C1 segment of cervical spinal cord (tissue), 14 donors: ENCODE measurements at regions not wholly inside any gene's neighbourhood (a gene's known extent, or its start where the extent isn't known, plus 50 kb on each side); places are given as distances from the start of the nearest gene placed in this dataset.
A peak's percentile ranks its signal among the peaks of the same experiment; 100 is the strongest.

Experiments used
- DNase-seq, 14 donors: peaks; one replicate each; lab custom pipeline; 2025; lab: John Stamatoyannopoulos, UW

GRCh38 chr2:58918141-58918540 lies 677.0 kb upstream of the FANCL start:
- DNase-seq, result no peak

GRCh38 chr2:58917596-58917995 lies 676.5 kb upstream of the FANCL start:
- DNase-seq, result no peak

GRCh38 chr2:58916063-58916462 lies 674.9 kb upstream of the FANCL start:
- DNase-seq, result no peak

GRCh38 chr2:58914733-58915505 lies 673.8 kb upstream of the FANCL start:
- no peak for DNase-seq

- DNase-seq, result no peak
Observed at GRCh38 chr2:58913082-58913726, 672.1 kb upstream of the FANCL start.

- DNase-seq, result no peak
Observed at GRCh38 chr2:58911877-58912276, 670.8 kb upstream of the FANCL start.

GRCh38 chr2:58908501-58909154 lies 667.5 kb upstream of the FANCL start:
- DNase-seq, result no peak

- no peak for DNase-seq
Observed at GRCh38 chr2:58907644-58908043, 666.5 kb upstream of the FANCL start.

- no peak for DNase-seq
Observed at GRCh38 chr2:58906081-58906645, 665.0 kb upstream of the FANCL start.

GRCh38 chr2:58904095-58904494 lies 663.0 kb upstream of the FANCL start:
- no peak for DNase-seq

- DNase-seq, result no peak
Observed at GRCh38 chr2:58903427-58903826, 662.3 kb upstream of the FANCL start.

- no peak for DNase-seq
Observed at GRCh38 chr2:58900246-58901027, 659.3 kb upstream of the FANCL start.

GRCh38 chr2:58899692-58900091 lies 658.6 kb upstream of the FANCL start:
- no peak for DNase-seq

- DNase-seq, result no peak
Observed at GRCh38 chr2:58896638-58897037, 655.5 kb upstream of the FANCL start.

GRCh38 chr2:58895857-58896256 lies 654.7 kb upstream of the FANCL start:
- peak in 1 of 14 donors; percentile 12 for DNase-seq

GRCh38 chr2:58893656-58894351 lies 652.7 kb upstream of the FANCL start:
- DNase-seq, result peak in 1 of 14 donors; percentile 1

- DNase-seq, result no peak
Observed at GRCh38 chr2:58891828-58892377, 650.8 kb upstream of the FANCL start.

- DNase-seq, result no peak
Observed at GRCh38 chr2:58890865-58891525, 649.9 kb upstream of the FANCL start.

- DNase-seq, result no peak
Observed at GRCh38 chr2:58886009-58886408, 644.9 kb upstream of the FANCL start.

- no peak for DNase-seq
Observed at GRCh38 chr2:58879834-58880233, 638.7 kb upstream of the FANCL start.
